ENCODE measurements at regions not wholly inside any gene's neighbourhood (a gene's known extent, or its start where the extent isn't known, plus 50 kb on each side); places are given as distances from the start of the nearest gene placed in this dataset.

DNA sequence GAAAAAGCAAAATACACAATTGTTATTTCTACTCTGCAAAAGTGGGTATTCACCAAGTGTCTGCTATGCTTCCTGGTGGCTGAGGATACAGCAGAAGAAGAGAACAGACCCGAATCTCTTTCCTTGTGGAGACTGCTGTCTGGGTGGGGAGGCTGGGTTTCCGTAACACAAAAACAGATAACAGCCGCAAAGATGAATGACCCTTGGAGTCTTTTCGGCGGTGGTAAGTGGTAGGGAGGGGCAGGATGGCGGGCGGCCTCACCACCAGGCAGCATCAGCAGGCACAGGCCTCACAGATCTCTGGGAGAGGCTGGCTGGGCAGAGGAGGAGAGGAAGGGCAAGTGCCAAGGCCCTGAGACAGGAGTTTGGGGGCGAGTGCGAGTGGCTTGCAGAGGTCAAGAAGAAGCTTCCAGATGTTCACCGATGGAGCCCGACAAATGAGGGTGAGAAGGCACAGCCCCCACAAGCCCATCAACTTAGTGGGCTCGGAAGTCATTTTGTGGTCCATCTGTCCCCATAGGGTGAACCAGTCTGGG, 164.2 kb downstream of the RHOU start:
- Histone ChIP-seq H3K36me3 (replicated peaks; ENCODE audit: insufficient read depth, low read depth) (no peaks in the 10 kb centered on the region), H3K4me2 (no peak overlapping the region), H3K27ac (peak overlapping the region; percentile 82), H3K79me2 (no peaks in the 10 kb centered on the region), H2AFZ (no peak overlapping the region), H3K9me2 (replicated peaks; ENCODE audit: insufficient read depth) (no peaks in the 10 kb centered on the region), H3K4me3 (no peak overlapping the region), H3K9me3 (ENCODE audit: low read depth) (no peaks in the 10 kb centered on the region), H3K4me1 (ENCODE audit: insufficient read depth) (peaks cover 58% of the 10 kb centered on the region), H3K27me3 (no peaks in the 10 kb centered on the region), H4K20me1 (ENCODE audit: insufficient read depth, poor library complexity, severe bottlenecking) (no peaks in the 10 kb centered on the region)
- TF ChIP-seq EZH2 (IDR thresholded peaks at IDR 0.05; ENCODE audit: borderline replicate concordance) (no peak), CTCF (IDR thresholded peaks at IDR 0.05; ENCODE audit: poor library complexity) (no peak), EZH2phosphoT487 (IDR thresholded peaks at IDR 0.05; ENCODE audit: low read depth, severe bottlenecking, unreplicated experiment) (no peak)
- DNase-seq (ENCODE audit: low spot score): no peak
- WGBS (ENCODE audit: low lambda C conversion rate, missing lambda C conversion rate): 61% methylated on average over 12 of the region's 12 CpGs

DNA sequence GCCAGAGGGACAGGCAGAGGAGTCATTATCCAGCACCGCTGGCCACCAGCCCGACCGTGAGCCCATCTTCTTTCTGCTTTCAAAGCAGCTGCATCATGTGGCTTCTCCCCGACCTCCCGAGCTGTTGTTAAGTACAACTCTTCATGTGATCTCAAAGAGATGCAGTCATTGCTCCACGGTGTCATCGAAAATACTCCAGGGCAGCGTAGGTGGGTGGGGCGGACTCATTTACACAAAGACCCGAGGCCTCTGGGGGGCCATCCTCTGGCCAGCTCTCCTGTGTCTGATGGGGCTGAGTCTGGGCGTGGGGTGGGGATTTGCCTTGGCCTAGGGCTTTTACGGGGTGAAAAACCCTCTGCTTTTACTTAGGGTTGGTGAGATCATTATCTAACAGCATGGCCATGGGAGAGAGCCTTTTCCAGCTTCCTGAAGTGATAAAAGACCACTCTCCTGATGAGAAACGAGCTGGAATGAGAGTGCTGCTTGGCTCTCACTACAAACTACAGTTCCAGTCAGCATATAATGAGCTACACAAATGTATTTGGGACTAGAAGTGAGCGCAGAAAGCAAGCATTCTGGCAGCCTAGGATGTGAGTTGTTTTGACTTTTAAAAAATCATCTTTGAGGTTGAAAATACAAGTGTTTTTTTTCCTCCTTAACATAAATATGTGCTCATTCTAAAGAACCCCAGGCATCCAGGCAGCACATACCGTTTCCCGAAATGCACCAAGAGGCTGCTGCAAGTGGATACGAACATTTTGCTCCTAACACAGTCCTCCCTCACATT, 165.0 kb downstream of the RHOU start:
- TF ChIP-seq CTCF (IDR thresholded peaks at IDR 0.05; ENCODE audit: poor library complexity) (no peak), EZH2 (IDR thresholded peaks at IDR 0.05; ENCODE audit: borderline replicate concordance) (no peak), EZH2phosphoT487 (IDR thresholded peaks at IDR 0.05; ENCODE audit: low read depth, severe bottlenecking, unreplicated experiment) (no peak)
- H2AFZ ChIP-seq: no peak overlapping the region
- H3K4me3 ChIP-seq: no peak overlapping the region
- H3K36me3 ChIP-seq (replicated peaks; ENCODE audit: insufficient read depth, low read depth): no peaks in the 10 kb centered on the region
- H3K27me3 ChIP-seq: no peaks in the 10 kb centered on the region
- 43% methylated on average over 17 of the region's 17 CpGs for WGBS (ENCODE audit: low lambda C conversion rate, missing lambda C conversion rate)
- H3K4me2 ChIP-seq: peak overlapping the region; percentile 30
- peak overlapping the region; percentile 82 for H3K27ac ChIP-seq
- peaks cover 66% of the 10 kb centered on the region for H3K4me1 ChIP-seq (ENCODE audit: insufficient read depth)
- no peaks in the 10 kb centered on the region for H4K20me1 ChIP-seq (ENCODE audit: insufficient read depth, poor library complexity, severe bottlenecking)
- no peaks in the 10 kb centered on the region for H3K79me2 ChIP-seq
- H3K9me2 ChIP-seq (replicated peaks; ENCODE audit: insufficient read depth): no peaks in the 10 kb centered on the region
- H3K9me3 ChIP-seq (ENCODE audit: low read depth): no peaks in the 10 kb centered on the region
- peak; percentile 62 for DNase-seq (ENCODE audit: low spot score)

- DNase-seq (ENCODE audit: low spot score): no peak
- no peaks in the 10 kb centered on the region for H4K20me1 ChIP-seq (ENCODE audit: insufficient read depth, poor library complexity, severe bottlenecking)
- no peaks in the 10 kb centered on the region for H3K36me3 ChIP-seq (replicated peaks; ENCODE audit: insufficient read depth, low read depth)
- no peaks in the 10 kb centered on the region for H3K9me3 ChIP-seq (ENCODE audit: low read depth)
- H3K4me2 ChIP-seq: no peak overlapping the region
- no peaks in the 10 kb centered on the region for H3K9me2 ChIP-seq (replicated peaks; ENCODE audit: insufficient read depth)
- 70% methylated on average over 6 of the region's 6 CpGs for WGBS (ENCODE audit: low lambda C conversion rate, missing lambda C conversion rate)
- H3K4me1 ChIP-seq (ENCODE audit: insufficient read depth): peaks cover 71% of the 10 kb centered on the region
- no peaks in the 10 kb centered on the region for H3K79me2 ChIP-seq
- TF ChIP-seq EZH2phosphoT487 (IDR thresholded peaks at IDR 0.05; ENCODE audit: low read depth, severe bottlenecking, unreplicated experiment) (no peak), CTCF (IDR thresholded peaks at IDR 0.05; ENCODE audit: poor library complexity) (no peak), EZH2 (IDR thresholded peaks at IDR 0.05; ENCODE audit: borderline replicate concordance) (no peak)
- H3K27me3 ChIP-seq: no peaks in the 10 kb centered on the region
- H3K4me3 ChIP-seq: no peak overlapping the region
- no peak overlapping the region for H2AFZ ChIP-seq
- H3K27ac ChIP-seq: peak overlapping the region; percentile 82
These were observed 165.7 kb downstream of the RHOU start for GRCh38 chr1:228900886-228901392.

All from hepatocyte (in vitro differentiated cells).